ENCODE measurements at regions not wholly inside any gene's neighbourhood (a gene's known extent, or its start where the extent isn't known, plus 50 kb on each side); places are given as distances from the start of the nearest gene placed in this dataset.

- H3K9me3 ChIP-seq = no peaks in the 10 kb centered on the region
- ATAC-seq (no peak), DNase-seq (no peak)
- no peak overlapping the region for H3K27ac ChIP-seq
- no peaks in the 10 kb centered on the region for H3K4me1 ChIP-seq
- no peaks in the 10 kb centered on the region for H3K36me3 ChIP-seq
- no peak overlapping the region for H3K4me3 ChIP-seq
- no peaks in the 10 kb centered on the region for H3K27me3 ChIP-seq
- WGBS, 2 donors = 39 to 64% methylated on average over 1 of the region's 1 CpG
- no peak for TF ChIP-seq CTCF (IDR thresholded peaks at IDR 0.05)
- intact Hi-C loops (cut with DNase I) = loop anchor here in 1 of 10 donors (10.0 kb wide), 1 partner anchor 65 kb away; no protein-coding TSS in a partner anchor
Measured at GRCh38 chr21:18069875-18070274, 174.8 kb upstream of the CHODL start.

- no peak for ATAC-seq
- TF ChIP-seq CTCF (IDR thresholded peaks at IDR 0.05) = no peak
- 80 to 94% methylated on average over 1 of the region's 1 CpG for WGBS, 2 donors
- H3K27me3 ChIP-seq = no peaks in the 10 kb centered on the region
- H3K36me3 ChIP-seq = no peaks in the 10 kb centered on the region
- no peak overlapping the region for H3K4me3 ChIP-seq
- peaks cover 0 to 6% (median 0%) of the 10 kb centered on the region in 11 donors for H3K9me3 ChIP-seq
- no peaks in the 10 kb centered on the region for H3K4me1 ChIP-seq
- no peak for DNase-seq
- H3K27ac ChIP-seq = no peak overlapping the region
- intact Hi-C loops (cut with DNase I) = no loop called here
Measured at GRCh38 chr21:18060402-18060801, 184.2 kb upstream of the CHODL start.

- ATAC-seq = no peak
- intact Hi-C loops (cut with DNase I) = no loop called here
- TF ChIP-seq CTCF (IDR thresholded peaks at IDR 0.05) = no peak
Measured at GRCh38 chr21:18058731-18059398, 185.8 kb upstream of the CHODL start.

GRCh38 chr21:18053151-18053550, 191.5 kb upstream of the CHODL start:
- Histone ChIP-seq H3K4me1 (no peaks in the 10 kb centered on the region), H3K36me3 (no peaks in the 10 kb centered on the region), H3K9me3 (no peaks in the 10 kb centered on the region), H3K27ac (no peak overlapping the region), H3K27me3 (no peaks in the 10 kb centered on the region), H3K4me3 (no peak overlapping the region)
- DNase-seq = no peak
- ATAC-seq = no peak
- WGBS, 2 donors = 81 to 92% methylated on average over 1 of the region's 1 CpG
- no peak for TF ChIP-seq CTCF (IDR thresholded peaks at IDR 0.05)
- intact Hi-C loops (cut with DNase I) = no loop called here

More at GRCh38 chr21:18058731-18059398, 185.8 kb upstream of the CHODL start:
- H3K36me3 ChIP-seq = no peaks in the 10 kb centered on the region
- WGBS, 2 donors = 80 to 84% methylated on average over 3 of the region's 3 CpGs
- H3K4me3 ChIP-seq = no peak overlapping the region
- H3K27ac ChIP-seq = no peak overlapping the region
- no peaks in the 10 kb centered on the region for H3K4me1 ChIP-seq
- no peaks in the 10 kb centered on the region for H3K27me3 ChIP-seq
- no peaks in the 10 kb centered on the region for H3K9me3 ChIP-seq
- DNase-seq = no peak
